Breast epithelium (tissue), 3 donors: ENCODE measurements at regions not wholly inside any gene's neighbourhood (a gene's known extent, or its start where the extent isn't known, plus 50 kb on each side); places are given as distances from the start of the nearest gene placed in this dataset.

Experiments
- POLR2A ChIP-seq: fragments of 450-650 bp; IDR thresholded peaks from one replicate; pipeline ENCODE4 v1.6.1; 2016; ENCODE audit warnings: antibody characterized with exemption, mild to moderate bottlenecking, moderate library complexity
- TF ChIP-seq, protein P1 (sequence below), 3 donors: fragments of 450-650 bp; IDR thresholded peaks; one replicate each; pipeline ENCODE4 v1.5.1; 2016 to 2017; ENCODE audit warnings: antibody characterized with exemption in 3 of 3, mild to moderate bottlenecking in 3 of 3, moderate library complexity in 3 of 3

DNA sequence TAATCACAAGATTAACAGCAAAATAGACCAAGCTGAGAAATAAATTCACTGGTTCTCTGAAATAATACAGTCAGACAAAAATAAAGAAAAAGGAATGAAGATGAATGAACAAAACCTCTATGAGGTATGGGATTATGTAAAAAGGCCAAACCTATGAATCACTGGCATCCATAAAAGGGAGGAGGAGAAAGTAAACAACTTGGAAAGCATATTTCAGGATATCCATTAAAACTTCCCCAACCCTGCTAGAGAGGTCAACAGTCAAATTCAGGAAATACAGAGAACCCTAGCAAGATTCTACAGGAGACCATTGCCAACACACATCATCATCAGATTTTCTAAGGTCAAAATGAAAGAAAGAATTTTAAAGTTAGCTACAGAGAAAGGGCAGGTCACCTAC is 649.7 kb upstream of the CBLB start:
- TF ChIP-seq, protein P1, sequence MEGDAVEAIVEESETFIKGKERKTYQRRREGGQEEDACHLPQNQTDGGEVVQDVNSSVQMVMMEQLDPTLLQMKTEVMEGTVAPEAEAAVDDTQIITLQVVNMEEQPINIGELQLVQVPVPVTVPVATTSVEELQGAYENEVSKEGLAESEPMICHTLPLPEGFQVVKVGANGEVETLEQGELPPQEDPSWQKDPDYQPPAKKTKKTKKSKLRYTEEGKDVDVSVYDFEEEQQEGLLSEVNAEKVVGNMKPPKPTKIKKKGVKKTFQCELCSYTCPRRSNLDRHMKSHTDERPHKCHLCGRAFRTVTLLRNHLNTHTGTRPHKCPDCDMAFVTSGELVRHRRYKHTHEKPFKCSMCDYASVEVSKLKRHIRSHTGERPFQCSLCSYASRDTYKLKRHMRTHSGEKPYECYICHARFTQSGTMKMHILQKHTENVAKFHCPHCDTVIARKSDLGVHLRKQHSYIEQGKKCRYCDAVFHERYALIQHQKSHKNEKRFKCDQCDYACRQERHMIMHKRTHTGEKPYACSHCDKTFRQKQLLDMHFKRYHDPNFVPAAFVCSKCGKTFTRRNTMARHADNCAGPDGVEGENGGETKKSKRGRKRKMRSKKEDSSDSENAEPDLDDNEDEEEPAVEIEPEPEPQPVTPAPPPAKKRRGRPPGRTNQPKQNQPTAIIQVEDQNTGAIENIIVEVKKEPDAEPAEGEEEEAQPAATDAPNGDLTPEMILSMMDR (IDR thresholded peaks at IDR 0.05): no peak
- no peak for TF ChIP-seq POLR2A
